ENCODE measurements at regions not wholly inside any gene's neighbourhood (a gene's known extent, or its start where the extent isn't known, plus 50 kb on each side); places are given as distances from the start of the nearest gene placed in this dataset.

DNA sequence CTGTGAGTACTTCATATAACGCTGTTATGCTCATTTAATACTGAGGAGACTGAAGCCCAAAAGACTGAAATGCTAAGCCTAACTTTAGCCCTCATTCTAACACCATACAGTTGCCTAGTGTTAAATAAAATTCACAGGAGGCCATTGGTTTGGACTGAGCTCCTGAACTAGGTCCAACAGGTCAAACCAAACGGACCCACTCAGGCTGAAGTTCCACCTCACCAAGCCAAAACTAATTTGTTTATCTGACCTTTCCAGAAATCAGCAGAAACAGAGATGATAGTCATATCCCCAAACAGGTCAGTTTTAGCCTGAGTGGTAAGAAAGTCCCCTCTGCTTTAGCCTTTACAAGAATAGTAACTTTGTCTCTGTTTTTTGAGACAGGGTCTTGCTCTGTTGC lies 311.3 kb upstream of the ZP4 start:
- Mint-ChIP-seq H3K4me1 (peaks cover 8 to 9% of the 10 kb centered on the region in 2 experiments), H3K27ac (no peak overlapping the region), H3K36me3 (ENCODE audit: insufficient read depth in 1 of 3, low read depth in 3 of 3) (0 out of 7 replicates have a peak, but pooled peaks cover 0 to 1% (median 0%) of the 10 kb centered on the region in 3 experiments), H3K9me3 (peaks cover 2 to 3% of the 10 kb centered on the region in 2 experiments; a peak in 3 of 5 replicates), H3K4me3 (no peak overlapping the region), H3K27me3 (ENCODE audit: low read depth) (no peaks in the 10 kb centered on the region)
- Histone ChIP-seq H3K18ac (ENCODE audit: insufficient read length, low read depth, low read length) (no peak overlapping the region), H4K5ac (ENCODE audit: insufficient read length, low read depth, low read length) (no peak overlapping the region), H3K79me2 (ENCODE audit: insufficient read depth, low read length) (no peaks in the 10 kb centered on the region), H4K91ac (ENCODE audit: insufficient read length, low read depth, low read length) (no peak overlapping the region), H2BK120ac (ENCODE audit: low read depth, low read length, poor library complexity, severe bottlenecking) (no peak overlapping the region), H2AFZ (ENCODE audit: low read length) (no peak overlapping the region), H3K27me3 (ENCODE audit: insufficient read depth, low read length) (no peaks in the 10 kb centered on the region), H4K20me1 (ENCODE audit: control insufficient read depth, insufficient read depth, insufficient read length) (no peaks in the 10 kb centered on the region), H4K8ac (replicated peaks; ENCODE audit: insufficient read length, low read depth, low read length) (no peak overlapping the region), H3K56ac (ENCODE audit: insufficient read length, low read depth, low read length) (no peak overlapping the region), H3T11ph (ENCODE audit: low read length) (no peak overlapping the region), H3K23me2 (ENCODE audit: insufficient read length, low read depth, low read length, poor library complexity, severe bottlenecking) (no peaks in the 10 kb centered on the region), H3K27ac (ENCODE audit: insufficient read length, low read depth, low read length) (no peak overlapping the region), H3K4me2 (ENCODE audit: insufficient read depth, insufficient read length, low read length) (no peak overlapping the region), H2BK15ac (ENCODE audit: low read depth, low read length) (no peak overlapping the region), H3K9ac (ENCODE audit: extremely low read depth, insufficient read length, low read length) (no peak overlapping the region), H2BK5ac (ENCODE audit: insufficient read length, low read length) (no peak overlapping the region), H3K4ac (ENCODE audit: low read depth, low read length) (no peak overlapping the region), H3K23ac (ENCODE audit: insufficient read length, low read depth, low read length) (no peak overlapping the region), H3K4me1 (ENCODE audit: insufficient read depth, low read length) (no peaks in the 10 kb centered on the region), H3K79me1 (ENCODE audit: insufficient read depth, low read depth, low read length, poor library complexity, severe bottlenecking) (no peaks in the 10 kb centered on the region), H3K14ac (ENCODE audit: insufficient read depth, low read length) (no peak overlapping the region), H2BK12ac (ENCODE audit: insufficient read length, low read depth, low read length) (no peak overlapping the region), H2BK20ac (ENCODE audit: low read depth, low read length, poor library complexity, severe bottlenecking) (no peak overlapping the region), H2AK5ac (ENCODE audit: insufficient read length, low read length) (no peak overlapping the region), H3K9me3 (ENCODE audit: control insufficient read depth, low read depth, low read length) (no peaks in the 10 kb centered on the region)
- no CpG with 5 or more reads among the region's 2 CpGs for WGBS (ENCODE audit: extremely low coverage, insufficient read length, low lambda C conversion rate)
- TF ChIP-seq, protein P1, sequence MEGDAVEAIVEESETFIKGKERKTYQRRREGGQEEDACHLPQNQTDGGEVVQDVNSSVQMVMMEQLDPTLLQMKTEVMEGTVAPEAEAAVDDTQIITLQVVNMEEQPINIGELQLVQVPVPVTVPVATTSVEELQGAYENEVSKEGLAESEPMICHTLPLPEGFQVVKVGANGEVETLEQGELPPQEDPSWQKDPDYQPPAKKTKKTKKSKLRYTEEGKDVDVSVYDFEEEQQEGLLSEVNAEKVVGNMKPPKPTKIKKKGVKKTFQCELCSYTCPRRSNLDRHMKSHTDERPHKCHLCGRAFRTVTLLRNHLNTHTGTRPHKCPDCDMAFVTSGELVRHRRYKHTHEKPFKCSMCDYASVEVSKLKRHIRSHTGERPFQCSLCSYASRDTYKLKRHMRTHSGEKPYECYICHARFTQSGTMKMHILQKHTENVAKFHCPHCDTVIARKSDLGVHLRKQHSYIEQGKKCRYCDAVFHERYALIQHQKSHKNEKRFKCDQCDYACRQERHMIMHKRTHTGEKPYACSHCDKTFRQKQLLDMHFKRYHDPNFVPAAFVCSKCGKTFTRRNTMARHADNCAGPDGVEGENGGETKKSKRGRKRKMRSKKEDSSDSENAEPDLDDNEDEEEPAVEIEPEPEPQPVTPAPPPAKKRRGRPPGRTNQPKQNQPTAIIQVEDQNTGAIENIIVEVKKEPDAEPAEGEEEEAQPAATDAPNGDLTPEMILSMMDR (conservative IDR thresholded peaks at IDR 0.05) = no peak
- no peak for DNase-seq
